Testis (tissue), 2 donors: ENCODE measurements at regions not wholly inside any gene's neighbourhood (a gene's known extent, or its start where the extent isn't known, plus 50 kb on each side); places are given as distances from the start of the nearest gene placed in this dataset.

Experiments
- DNase-seq: peaks from one replicate; pipeline ENCODE4 v3.0.0-alpha.2; 2019
- H3K27ac ChIP-seq, 2 donors: fragments of 200-600 bp; sonication (generic); one replicate each; pipeline ENCODE4 v1.5.1; 2019
- H3K27me3 ChIP-seq: fragments of 200-600 bp; sonication (generic); one replicate; pipeline ENCODE4 v1.5.1; 2019
- H3K36me3 ChIP-seq: fragments of 200-600 bp; sonication (generic); one replicate; pipeline ENCODE4 v1.5.1; 2017; ENCODE audit warnings: low read depth; ENCODE audit errors: missing control alignments
- H3K4me1 ChIP-seq: fragments of 200-600 bp; sonication (generic); one replicate; pipeline ENCODE4 v1.5.1; 2019
- H3K4me3 ChIP-seq, 2 donors: fragments of 200-600 bp; sonication (generic); one replicate each; pipeline ENCODE4 v1.5.1; 2017 to 2019
- H3K9me3 ChIP-seq: fragments of 200-600 bp; sonication (generic); one replicate; pipeline ENCODE4 v1.5.1; 2017
- POLR2A ChIP-seq: fragments of 450-650 bp; IDR thresholded peaks from one replicate; pipeline ENCODE4 v1.6.1; 2017; ENCODE audit warnings: antibody characterized with exemption, mild to moderate bottlenecking, moderate library complexity
- WGBS, 2 donors: methylation state at CpG; one replicate each; pipeline ENCODE4 v1.1.5; 2018; 5-methylcytosine and 5-hydroxymethylcytosine counted together
- intact Hi-C: fragments of 100-400 bp; cut with DNase I; formaldehyde crosslinking; loops from one replicate; pipeline ENCODE4 v1.15.1; 2023; ENCODE audit warnings: low total_unique reads
- TF ChIP-seq, protein P1 (sequence below), 3 experiments: fragments of 450-650 bp in 2 of 3; fragments of 200-600 bp in 1 of 3; sonication (generic) in 1 of 3; IDR thresholded peaks; one replicate each; pipeline ENCODE4 v1.5.1; 2016 to 2019; ENCODE audit warnings: antibody characterized with exemption in 3 of 3, mild to moderate bottlenecking in 2 of 3, moderate library complexity in 1 of 3

GRCh38 chr20:54282625-54283024 lies 74.7 kb downstream of the PFDN4 start:
- intact Hi-C loops = no loop called here
- Histone ChIP-seq H3K27me3 (no peaks in the 10 kb centered on the region), H3K4me3 (no peak overlapping the region), H3K27ac (no peak overlapping the region), H3K9me3 (no peaks in the 10 kb centered on the region), H3K4me1 (no peaks in the 10 kb centered on the region), H3K36me3 (no peaks in the 10 kb centered on the region)
- no peak for DNase-seq
- 92 to 93% methylated on average over 5 of the region's 5 CpGs for WGBS, 2 donors
- no peak for TF ChIP-seq POLR2A
- TF ChIP-seq, protein P1, sequence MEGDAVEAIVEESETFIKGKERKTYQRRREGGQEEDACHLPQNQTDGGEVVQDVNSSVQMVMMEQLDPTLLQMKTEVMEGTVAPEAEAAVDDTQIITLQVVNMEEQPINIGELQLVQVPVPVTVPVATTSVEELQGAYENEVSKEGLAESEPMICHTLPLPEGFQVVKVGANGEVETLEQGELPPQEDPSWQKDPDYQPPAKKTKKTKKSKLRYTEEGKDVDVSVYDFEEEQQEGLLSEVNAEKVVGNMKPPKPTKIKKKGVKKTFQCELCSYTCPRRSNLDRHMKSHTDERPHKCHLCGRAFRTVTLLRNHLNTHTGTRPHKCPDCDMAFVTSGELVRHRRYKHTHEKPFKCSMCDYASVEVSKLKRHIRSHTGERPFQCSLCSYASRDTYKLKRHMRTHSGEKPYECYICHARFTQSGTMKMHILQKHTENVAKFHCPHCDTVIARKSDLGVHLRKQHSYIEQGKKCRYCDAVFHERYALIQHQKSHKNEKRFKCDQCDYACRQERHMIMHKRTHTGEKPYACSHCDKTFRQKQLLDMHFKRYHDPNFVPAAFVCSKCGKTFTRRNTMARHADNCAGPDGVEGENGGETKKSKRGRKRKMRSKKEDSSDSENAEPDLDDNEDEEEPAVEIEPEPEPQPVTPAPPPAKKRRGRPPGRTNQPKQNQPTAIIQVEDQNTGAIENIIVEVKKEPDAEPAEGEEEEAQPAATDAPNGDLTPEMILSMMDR (IDR thresholded peaks at IDR 0.05) = no peak

- no peaks in the 10 kb centered on the region for H3K9me3 ChIP-seq
- H3K4me3 ChIP-seq = no peak overlapping the region
- no peaks in the 10 kb centered on the region for H3K4me1 ChIP-seq
- DNase-seq = no peak
- H3K27ac ChIP-seq = no peak overlapping the region
- WGBS, 2 donors = 93 to 95% methylated on average over 2 of the region's 2 CpGs
- H3K36me3 ChIP-seq = no peaks in the 10 kb centered on the region
- H3K27me3 ChIP-seq = no peaks in the 10 kb centered on the region
- TF ChIP-seq, protein P1 (IDR thresholded peaks at IDR 0.05) = no peak
- TF ChIP-seq POLR2A = no peak
- intact Hi-C loops = no loop called here
Observed at GRCh38 chr20:54283253-54283652, 75.4 kb downstream of the PFDN4 start.

DNA sequence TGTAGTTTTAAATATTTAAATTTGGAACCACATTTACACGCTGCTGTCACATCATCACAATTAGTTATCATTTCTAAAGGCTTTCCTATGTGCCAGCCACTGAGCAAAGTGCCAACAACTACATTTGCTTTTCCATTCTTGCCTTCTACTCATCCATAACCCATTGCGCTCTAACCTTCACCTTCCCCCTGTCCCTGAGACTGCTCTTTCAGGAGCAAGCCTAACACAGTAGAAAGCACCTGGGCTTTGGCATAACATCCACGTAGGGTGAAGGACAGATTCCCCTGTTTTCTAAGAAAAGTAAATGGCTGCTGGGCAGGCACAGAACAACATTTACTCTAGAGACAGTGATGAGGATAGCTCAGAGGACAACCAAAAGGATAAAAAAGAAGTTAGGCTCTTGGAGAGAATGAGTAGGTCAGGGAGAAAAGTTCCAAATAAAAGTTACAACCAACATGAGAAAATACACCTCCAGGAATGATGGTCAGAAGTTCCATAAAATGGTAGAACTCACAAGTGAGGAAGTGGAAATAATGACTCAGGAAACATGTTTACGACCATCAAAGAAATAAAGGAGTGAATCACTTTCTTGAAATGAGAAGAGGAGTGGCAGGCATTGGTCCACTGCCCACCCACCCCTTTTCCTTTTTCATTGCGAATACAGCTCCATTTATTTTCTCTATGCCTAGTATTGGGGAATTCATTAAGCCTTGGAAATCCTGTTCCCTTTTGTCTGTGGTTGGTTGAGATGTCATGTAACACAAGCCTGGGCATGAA lies 77.2 kb downstream of the PFDN4 start:
- intact Hi-C loops = no loop called here
- no peaks in the 10 kb centered on the region for H3K36me3 ChIP-seq
- no peaks in the 10 kb centered on the region for H3K9me3 ChIP-seq
- DNase-seq = no peak
- WGBS, 2 donors = 79 to 83% methylated on average over 5 of the region's 5 CpGs
- H3K4me1 ChIP-seq = no peaks in the 10 kb centered on the region
- no peak overlapping the region for H3K27ac ChIP-seq
- H3K4me3 ChIP-seq = no peak overlapping the region
- H3K27me3 ChIP-seq = no peaks in the 10 kb centered on the region
- TF ChIP-seq POLR2A = no peak
- TF ChIP-seq, protein P1 (IDR thresholded peaks at IDR 0.05) = no peak

DNA sequence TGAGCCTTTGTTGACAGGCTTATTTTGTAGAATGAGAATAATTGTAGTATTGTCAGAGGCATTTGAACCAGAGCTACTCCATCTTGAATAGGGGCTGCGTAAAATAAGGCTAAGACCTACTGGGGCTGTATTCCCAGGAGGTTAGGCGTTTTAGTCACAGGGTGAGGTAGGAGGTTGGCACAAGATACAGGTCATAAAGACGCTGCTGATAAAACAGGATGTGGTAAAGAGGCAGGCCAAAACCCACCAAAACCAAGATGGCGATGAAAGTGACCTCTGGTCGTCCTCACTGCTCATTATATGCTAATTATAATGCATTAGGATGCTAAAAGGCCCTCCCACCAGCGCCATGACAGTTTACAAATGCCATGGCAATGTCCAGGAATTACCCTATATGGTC lies 82.7 kb downstream of the PFDN4 start:
- intact Hi-C loops = no loop called here
- Histone ChIP-seq H3K27ac (no peak overlapping the region), H3K9me3 (no peaks in the 10 kb centered on the region), H3K4me3 (no peak overlapping the region), H3K36me3 (no peaks in the 10 kb centered on the region), H3K4me1 (no peaks in the 10 kb centered on the region), H3K27me3 (no peaks in the 10 kb centered on the region)
- 85 to 90% methylated on average over 6 of the region's 6 CpGs for WGBS, 2 donors
- DNase-seq = no peak
- TF ChIP-seq POLR2A = no peak
- TF ChIP-seq, protein P1 (IDR thresholded peaks at IDR 0.05) = no peak
